ENCODE measurements at regions not wholly inside any gene's neighbourhood (a gene's known extent, or its start where the extent isn't known, plus 50 kb on each side); places are given as distances from the start of the nearest gene placed in this dataset.

GRCh38 chr13:42373048-42373812, 101.3 kb downstream of the AKAP11 start:
- ChIA-PET CTCF (interaction anchor here (0.7 kb wide), 1 partner anchor 9 kb away, joined by 3 read pairs; no protein-coding TSS in a partner anchor), POLR2A (no interaction called here)
- no peak for DNase-seq (ENCODE audit: unreplicated experiment)
- Mint-ChIP-seq H3K4me1 (ENCODE audit: insufficient read depth, unreplicated experiment) (no peaks in the 10 kb centered on the region), H3K27me3 (ENCODE audit: insufficient read depth, unreplicated experiment) (no peaks in the 10 kb centered on the region), H3K4me3 (ENCODE audit: unreplicated experiment) (no peak overlapping the region), H3K36me3 (ENCODE audit: insufficient read depth, unreplicated experiment) (no peaks in the 10 kb centered on the region), H3K27ac (ENCODE audit: low read depth, unreplicated experiment) (no peak overlapping the region), H3K9me3 (ENCODE audit: unreplicated experiment) (no peaks in the 10 kb centered on the region)
- intact Hi-C loops (cut with micrococcal nuclease), result no loop called here
- no TSS peak for BruUV-seq (replicated peaks)
- TF ChIP-seq CTCF (IDR thresholded peaks at IDR 0.05; ENCODE audit: unreplicated experiment), result no peak

- CTCF ChIA-PET, result no interaction called here
- Mint-ChIP-seq H3K9me3 (ENCODE audit: unreplicated experiment) (no peaks in the 10 kb centered on the region), H3K27ac (ENCODE audit: low read depth, unreplicated experiment) (no peak overlapping the region), H3K4me3 (ENCODE audit: unreplicated experiment) (no peak overlapping the region), H3K36me3 (ENCODE audit: insufficient read depth, unreplicated experiment) (peaks cover 6% of the 10 kb centered on the region), H3K4me1 (ENCODE audit: insufficient read depth, unreplicated experiment) (no peaks in the 10 kb centered on the region), H3K27me3 (ENCODE audit: insufficient read depth, unreplicated experiment) (no peaks in the 10 kb centered on the region)
- intact Hi-C loops (cut with micrococcal nuclease), result no loop called here
- no peak for TF ChIP-seq CTCF (IDR thresholded peaks at IDR 0.05; ENCODE audit: unreplicated experiment)
- POLR2A ChIA-PET, result no interaction called here
- BruUV-seq (replicated peaks), result no TSS peak
- DNase-seq (ENCODE audit: unreplicated experiment), result no peak
These were observed 103.7 kb downstream of the AKAP11 start for GRCh38 chr13:42375663-42376062.

GRCh38 chr13:42377640-42378382, 105.9 kb downstream of the AKAP11 start:
- no peaks in the 10 kb centered on the region for H3K27me3 Mint-ChIP-seq (ENCODE audit: insufficient read depth, unreplicated experiment)
- H3K4me3 Mint-ChIP-seq (ENCODE audit: unreplicated experiment), result no peak overlapping the region
- intact Hi-C loops (cut with micrococcal nuclease), result no loop called here
- H3K36me3 Mint-ChIP-seq (ENCODE audit: insufficient read depth, unreplicated experiment), result peaks cover 6% of the 10 kb centered on the region
- POLR2A ChIA-PET, result interaction anchor here (0.8 kb wide), 1 partner anchor 12 kb away, joined by 3 read pairs; no protein-coding TSS in a partner anchor
- no TSS peak for BruUV-seq (replicated peaks)
- no peak overlapping the region for H3K27ac Mint-ChIP-seq (ENCODE audit: low read depth, unreplicated experiment)
- H3K9me3 Mint-ChIP-seq (ENCODE audit: unreplicated experiment), result peaks cover 6% of the 10 kb centered on the region
- no peaks in the 10 kb centered on the region for H3K4me1 Mint-ChIP-seq (ENCODE audit: insufficient read depth, unreplicated experiment)
- no peak for DNase-seq (ENCODE audit: unreplicated experiment)
- no peak for TF ChIP-seq CTCF (IDR thresholded peaks at IDR 0.05; ENCODE audit: unreplicated experiment)
- CTCF ChIA-PET, result no interaction called here

GRCh38 chr13:42378383-42378780, 106.4 kb downstream of the AKAP11 start:
- BruUV-seq (replicated peaks), result no TSS peak
- TF ChIP-seq CTCF (IDR thresholded peaks at IDR 0.05; ENCODE audit: unreplicated experiment), result no peak
- Mint-ChIP-seq H3K4me1 (ENCODE audit: insufficient read depth, unreplicated experiment) (no peaks in the 10 kb centered on the region), H3K9me3 (ENCODE audit: unreplicated experiment) (peaks cover 6% of the 10 kb centered on the region), H3K27me3 (ENCODE audit: insufficient read depth, unreplicated experiment) (no peaks in the 10 kb centered on the region), H3K36me3 (ENCODE audit: insufficient read depth, unreplicated experiment) (peaks cover 6% of the 10 kb centered on the region), H3K27ac (ENCODE audit: low read depth, unreplicated experiment) (no peak overlapping the region), H3K4me3 (ENCODE audit: unreplicated experiment) (no peak overlapping the region)
- POLR2A ChIA-PET, result no interaction called here
- DNase-seq (ENCODE audit: unreplicated experiment), result no peak
- CTCF ChIA-PET, result no interaction called here
- intact Hi-C loops (cut with micrococcal nuclease), result no loop called here
